Fibroblast of lung (primary cell): ENCODE measurements at regions not wholly inside any gene's neighbourhood (a gene's known extent, or its start where the extent isn't known, plus 50 kb on each side); places are given as distances from the start of the nearest gene placed in this dataset.

Experiments
- EZH2 ChIP-seq: IDR thresholded peaks from 2 replicates; pipeline ENCODE4 v1.5.1; 2012; ENCODE audit warnings: low read length, control low read depth, mild to moderate bottlenecking; ENCODE audit errors: missing control alignments
- TF ChIP-seq, protein P1 (sequence below), 2 donors: IDR thresholded peaks in 1 of 2; conservative IDR thresholded peaks in 1 of 2; 1 replicate in 1 of 2; 2 replicates in 1 of 2; pipeline ENCODE4 v1.5.1; 2011 to 2012; ENCODE audit warnings: low read length in 2 of 2, control low read depth in 1 of 2, inconsistent platforms in 1 of 2, low read depth in 1 of 2, mild to moderate bottlenecking in 1 of 2

DNA sequence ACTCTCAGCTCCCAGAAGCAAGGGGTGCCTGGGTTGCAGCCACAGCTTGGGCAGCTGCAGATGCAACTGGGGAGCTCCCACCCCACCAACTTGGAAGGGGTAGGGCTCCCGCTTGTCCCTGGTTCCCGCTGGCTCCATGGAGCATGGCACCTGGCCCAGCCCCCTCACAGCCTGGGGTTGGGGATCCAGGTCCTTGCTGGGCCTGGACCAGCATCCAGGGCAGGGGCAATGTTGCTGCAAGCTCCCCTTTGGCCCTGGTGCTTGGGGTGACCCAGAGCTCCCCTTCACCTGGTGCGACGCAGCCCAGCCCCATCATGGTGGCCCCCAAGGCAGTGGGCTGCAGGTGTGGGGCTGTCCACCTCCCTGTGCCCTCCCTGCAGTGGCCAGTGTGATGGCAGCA is 99.6 kb upstream of the FRMD4B start:
- TF ChIP-seq, protein P1, sequence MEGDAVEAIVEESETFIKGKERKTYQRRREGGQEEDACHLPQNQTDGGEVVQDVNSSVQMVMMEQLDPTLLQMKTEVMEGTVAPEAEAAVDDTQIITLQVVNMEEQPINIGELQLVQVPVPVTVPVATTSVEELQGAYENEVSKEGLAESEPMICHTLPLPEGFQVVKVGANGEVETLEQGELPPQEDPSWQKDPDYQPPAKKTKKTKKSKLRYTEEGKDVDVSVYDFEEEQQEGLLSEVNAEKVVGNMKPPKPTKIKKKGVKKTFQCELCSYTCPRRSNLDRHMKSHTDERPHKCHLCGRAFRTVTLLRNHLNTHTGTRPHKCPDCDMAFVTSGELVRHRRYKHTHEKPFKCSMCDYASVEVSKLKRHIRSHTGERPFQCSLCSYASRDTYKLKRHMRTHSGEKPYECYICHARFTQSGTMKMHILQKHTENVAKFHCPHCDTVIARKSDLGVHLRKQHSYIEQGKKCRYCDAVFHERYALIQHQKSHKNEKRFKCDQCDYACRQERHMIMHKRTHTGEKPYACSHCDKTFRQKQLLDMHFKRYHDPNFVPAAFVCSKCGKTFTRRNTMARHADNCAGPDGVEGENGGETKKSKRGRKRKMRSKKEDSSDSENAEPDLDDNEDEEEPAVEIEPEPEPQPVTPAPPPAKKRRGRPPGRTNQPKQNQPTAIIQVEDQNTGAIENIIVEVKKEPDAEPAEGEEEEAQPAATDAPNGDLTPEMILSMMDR (conservative IDR thresholded peaks at IDR 0.05 in 1 of 2, IDR thresholded peaks at IDR 0.05 in 1 of 2; ENCODE audit: low read depth in 1 of 2, low read length in 2 of 2) = no peak
- TF ChIP-seq EZH2 = no peak
